ENCODE measurements at regions not wholly inside any gene's neighbourhood (a gene's known extent, or its start where the extent isn't known, plus 50 kb on each side); places are given as distances from the start of the nearest gene placed in this dataset.

DNA sequence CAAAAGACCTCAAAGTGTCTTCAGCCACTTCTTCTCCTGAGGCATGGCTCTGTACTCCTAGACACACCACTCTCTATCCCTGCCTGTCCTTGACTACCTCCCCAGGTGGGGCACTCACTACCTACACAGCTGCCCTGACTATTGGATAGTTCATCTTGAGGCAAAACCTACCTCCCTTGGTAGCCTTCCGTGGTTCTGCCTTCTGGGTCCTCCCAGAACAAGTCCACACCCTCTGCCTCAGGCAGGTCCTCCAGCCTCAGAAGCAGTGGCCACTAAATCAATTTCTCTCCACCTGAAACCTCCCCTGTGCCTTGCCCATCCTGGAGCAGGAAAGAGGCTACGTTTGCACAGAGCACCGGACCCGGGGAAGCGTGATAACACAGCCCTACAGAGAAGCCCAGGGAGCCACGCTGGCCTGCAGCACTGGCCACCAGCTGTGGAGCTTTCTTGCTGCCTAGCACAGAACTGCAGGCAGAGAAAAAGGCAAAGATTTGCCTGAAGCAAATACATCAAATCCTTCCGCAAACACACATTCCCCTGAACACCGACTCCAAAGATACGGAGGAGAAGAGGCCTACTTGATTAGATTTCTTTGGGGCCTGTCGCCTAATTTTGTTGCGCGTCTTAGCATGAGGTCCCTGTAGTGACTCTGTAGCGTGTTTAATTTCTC is 141.8 kb downstream of the C9orf50 start:
- TF ChIP-seq, protein P1, sequence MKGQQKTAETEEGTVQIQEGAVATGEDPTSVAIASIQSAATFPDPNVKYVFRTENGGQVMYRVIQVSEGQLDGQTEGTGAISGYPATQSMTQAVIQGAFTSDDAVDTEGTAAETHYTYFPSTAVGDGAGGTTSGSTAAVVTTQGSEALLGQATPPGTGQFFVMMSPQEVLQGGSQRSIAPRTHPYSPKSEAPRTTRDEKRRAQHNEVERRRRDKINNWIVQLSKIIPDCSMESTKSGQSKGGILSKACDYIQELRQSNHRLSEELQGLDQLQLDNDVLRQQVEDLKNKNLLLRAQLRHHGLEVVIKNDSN (IDR thresholded peaks at IDR 0.05; ENCODE audit: borderline replicate concordance, low read depth): no peak
- no peak for TF ChIP-seq FOXJ3 (CRISPR knock-in tag; IDR thresholded peaks at IDR 0.05)
- TF ChIP-seq, protein P2, sequence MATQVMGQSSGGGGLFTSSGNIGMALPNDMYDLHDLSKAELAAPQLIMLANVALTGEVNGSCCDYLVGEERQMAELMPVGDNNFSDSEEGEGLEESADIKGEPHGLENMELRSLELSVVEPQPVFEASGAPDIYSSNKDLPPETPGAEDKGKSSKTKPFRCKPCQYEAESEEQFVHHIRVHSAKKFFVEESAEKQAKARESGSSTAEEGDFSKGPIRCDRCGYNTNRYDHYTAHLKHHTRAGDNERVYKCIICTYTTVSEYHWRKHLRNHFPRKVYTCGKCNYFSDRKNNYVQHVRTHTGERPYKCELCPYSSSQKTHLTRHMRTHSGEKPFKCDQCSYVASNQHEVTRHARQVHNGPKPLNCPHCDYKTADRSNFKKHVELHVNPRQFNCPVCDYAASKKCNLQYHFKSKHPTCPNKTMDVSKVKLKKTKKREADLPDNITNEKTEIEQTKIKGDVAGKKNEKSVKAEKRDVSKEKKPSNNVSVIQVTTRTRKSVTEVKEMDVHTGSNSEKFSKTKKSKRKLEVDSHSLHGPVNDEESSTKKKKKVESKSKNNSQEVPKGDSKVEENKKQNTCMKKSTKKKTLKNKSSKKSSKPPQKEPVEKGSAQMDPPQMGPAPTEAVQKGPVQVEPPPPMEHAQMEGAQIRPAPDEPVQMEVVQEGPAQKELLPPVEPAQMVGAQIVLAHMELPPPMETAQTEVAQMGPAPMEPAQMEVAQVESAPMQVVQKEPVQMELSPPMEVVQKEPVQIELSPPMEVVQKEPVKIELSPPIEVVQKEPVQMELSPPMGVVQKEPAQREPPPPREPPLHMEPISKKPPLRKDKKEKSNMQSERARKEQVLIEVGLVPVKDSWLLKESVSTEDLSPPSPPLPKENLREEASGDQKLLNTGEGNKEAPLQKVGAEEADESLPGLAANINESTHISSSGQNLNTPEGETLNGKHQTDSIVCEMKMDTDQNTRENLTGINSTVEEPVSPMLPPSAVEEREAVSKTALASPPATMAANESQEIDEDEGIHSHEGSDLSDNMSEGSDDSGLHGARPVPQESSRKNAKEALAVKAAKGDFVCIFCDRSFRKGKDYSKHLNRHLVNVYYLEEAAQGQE (IDR thresholded peaks at IDR 0.05; ENCODE audit: low read depth, low read length): no peak
- TF ChIP-seq, protein P3, sequence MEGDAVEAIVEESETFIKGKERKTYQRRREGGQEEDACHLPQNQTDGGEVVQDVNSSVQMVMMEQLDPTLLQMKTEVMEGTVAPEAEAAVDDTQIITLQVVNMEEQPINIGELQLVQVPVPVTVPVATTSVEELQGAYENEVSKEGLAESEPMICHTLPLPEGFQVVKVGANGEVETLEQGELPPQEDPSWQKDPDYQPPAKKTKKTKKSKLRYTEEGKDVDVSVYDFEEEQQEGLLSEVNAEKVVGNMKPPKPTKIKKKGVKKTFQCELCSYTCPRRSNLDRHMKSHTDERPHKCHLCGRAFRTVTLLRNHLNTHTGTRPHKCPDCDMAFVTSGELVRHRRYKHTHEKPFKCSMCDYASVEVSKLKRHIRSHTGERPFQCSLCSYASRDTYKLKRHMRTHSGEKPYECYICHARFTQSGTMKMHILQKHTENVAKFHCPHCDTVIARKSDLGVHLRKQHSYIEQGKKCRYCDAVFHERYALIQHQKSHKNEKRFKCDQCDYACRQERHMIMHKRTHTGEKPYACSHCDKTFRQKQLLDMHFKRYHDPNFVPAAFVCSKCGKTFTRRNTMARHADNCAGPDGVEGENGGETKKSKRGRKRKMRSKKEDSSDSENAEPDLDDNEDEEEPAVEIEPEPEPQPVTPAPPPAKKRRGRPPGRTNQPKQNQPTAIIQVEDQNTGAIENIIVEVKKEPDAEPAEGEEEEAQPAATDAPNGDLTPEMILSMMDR (IDR thresholded peaks at IDR 0.05): no peak
- no peak for TF ChIP-seq POLR2AphosphoS5 (IDR thresholded peaks at IDR 0.05; ENCODE audit: low read depth, low read length)
- TF ChIP-seq JUND (IDR thresholded peaks at IDR 0.05): no peak
- no peak for TF ChIP-seq EP300 (IDR thresholded peaks at IDR 0.05; ENCODE audit: borderline replicate concordance in 1 of 2, low read depth in 1 of 2, low read length in 1 of 2)
- TF ChIP-seq FOSL2 (IDR thresholded peaks at IDR 0.05; ENCODE audit: borderline replicate concordance, low read depth): no peak
